ENCODE measurements at regions not wholly inside any gene's neighbourhood (a gene's known extent, or its start where the extent isn't known, plus 50 kb on each side); places are given as distances from the start of the nearest gene placed in this dataset.

DNA sequence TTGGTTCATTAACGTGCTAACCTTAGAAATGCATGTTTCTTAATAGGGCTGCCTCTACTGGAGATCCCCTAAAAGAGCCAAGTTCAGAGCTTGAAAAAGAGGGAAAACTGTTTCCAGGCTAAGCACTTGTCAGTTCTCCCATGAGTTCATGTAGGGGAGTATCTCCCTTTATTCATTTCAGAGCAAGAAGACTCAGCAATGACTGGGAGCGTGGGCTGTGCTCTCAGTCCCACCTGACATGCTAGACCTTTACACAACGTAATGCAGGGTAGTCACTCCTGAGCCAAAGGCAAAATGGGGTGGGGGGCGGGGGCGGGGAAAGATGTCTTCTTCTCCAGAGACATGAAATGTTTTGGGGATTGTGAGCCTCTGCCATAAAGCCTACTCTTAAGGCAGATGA lies 420.1 kb upstream of the MCTP2 start:
- H3K79me1 ChIP-seq (ENCODE audit: low read length): no peaks in the 10 kb centered on the region

DNA sequence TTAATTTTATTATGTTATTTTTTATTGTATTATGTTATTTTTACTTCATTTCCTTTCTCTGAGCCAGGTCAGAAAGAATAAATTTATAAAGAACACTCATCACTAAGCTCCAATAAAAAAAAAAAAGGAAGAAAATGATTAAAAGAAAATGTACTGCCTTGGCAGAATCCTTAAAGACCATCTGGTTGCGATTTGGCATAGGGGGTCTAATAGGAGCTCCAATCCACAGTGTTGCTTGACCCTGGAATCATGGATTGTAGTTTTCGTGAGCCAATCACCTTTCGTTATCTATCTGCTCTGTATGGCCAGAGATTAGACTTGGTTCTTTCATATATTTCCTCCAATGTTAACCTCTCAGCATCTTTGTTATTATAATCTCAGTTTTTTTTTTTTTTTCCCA lies 421.8 kb upstream of the MCTP2 start:
- no peak overlapping the region for H3K9ac ChIP-seq (ENCODE audit: low read length)
- no peak overlapping the region for H4K8ac ChIP-seq (ENCODE audit: low read depth, low read length)
- no peak overlapping the region for H3K27ac ChIP-seq (ENCODE audit: low read depth, low read length)

More for the DNA sequence above, 420.1 kb upstream of the MCTP2 start:
- DNase-seq: no peak
- Histone ChIP-seq H4K12ac (ENCODE audit: low read depth, low read length) (no peak overlapping the region), H3K4me1 (ENCODE audit: control insufficient read depth in 1 of 2, insufficient read depth in 2 of 2, low read length in 2 of 2) (no peaks in the 10 kb centered on the region), H3K9ac (ENCODE audit: low read length) (no peak overlapping the region), H2BK5ac (ENCODE audit: low read depth, low read length, poor library complexity) (no peak overlapping the region), H3K36me3 (ENCODE audit: control insufficient read depth in 1 of 2, insufficient read depth in 2 of 2, low read length in 2 of 2) (no peaks in the 10 kb centered on the region), H3K4ac (ENCODE audit: low read depth, low read length) (no peak overlapping the region), H3K4me3 (ENCODE audit: low read depth, low read length) (no peak overlapping the region), H3K27me3 (ENCODE audit: insufficient read depth, low read length) (no peaks in the 10 kb centered on the region), H3K9me3 (ENCODE audit: insufficient read depth, low read depth, low read length) (no peaks in the 10 kb centered on the region), H3K14ac (ENCODE audit: low read length) (no peak overlapping the region), H3K23ac (ENCODE audit: low read length) (no peak overlapping the region), H2BK120ac (ENCODE audit: insufficient read depth, low read length, poor library complexity) (no peak overlapping the region), H4K8ac (ENCODE audit: low read depth, low read length) (no peak overlapping the region), H2AK5ac (ENCODE audit: low read length) (no peak overlapping the region), H2AFZ (ENCODE audit: insufficient read depth, low read length, poor library complexity) (no peak overlapping the region), H3K4me2 (ENCODE audit: low read length) (no peak overlapping the region), H2BK12ac (ENCODE audit: low read length) (no peak overlapping the region), H3K18ac (ENCODE audit: low read length) (no peak overlapping the region), H4K91ac (ENCODE audit: low read depth, low read length) (no peak overlapping the region), H3K79me2 (ENCODE audit: control insufficient read depth, insufficient read depth, low read length, poor library complexity) (no peaks in the 10 kb centered on the region), H3K27ac (ENCODE audit: low read depth, low read length) (no peak overlapping the region)
- WGBS (ENCODE audit: extremely low coverage, insufficient coverage, insufficient read length): no CpG with 5 or more reads among the region's 5 CpGs

GRCh38 chr15:93803421-93804152 lies 427.8 kb upstream of the MCTP2 start:
- no CpG with 5 or more reads among the region's 31 CpGs for WGBS (ENCODE audit: extremely low coverage, insufficient coverage, insufficient read length)
- H2AK5ac ChIP-seq (ENCODE audit: low read length): no peak overlapping the region
- H3K9me3 ChIP-seq (ENCODE audit: insufficient read depth, low read depth, low read length): no peaks in the 10 kb centered on the region
- no peak overlapping the region for H4K8ac ChIP-seq (ENCODE audit: low read depth, low read length)
- no peak overlapping the region for H4K91ac ChIP-seq (ENCODE audit: low read depth, low read length)
- H4K12ac ChIP-seq (ENCODE audit: low read depth, low read length): no peak overlapping the region
- no peak overlapping the region for H3K14ac ChIP-seq (ENCODE audit: low read length)
- H3K79me2 ChIP-seq (ENCODE audit: control insufficient read depth, insufficient read depth, low read length, poor library complexity): no peaks in the 10 kb centered on the region
- no peaks in the 10 kb centered on the region for H3K4me1 ChIP-seq (ENCODE audit: control insufficient read depth in 1 of 2, insufficient read depth in 2 of 2, low read length in 2 of 2)
- no peak overlapping the region for H2AFZ ChIP-seq (ENCODE audit: insufficient read depth, low read length, poor library complexity)
- no peaks in the 10 kb centered on the region for H3K79me1 ChIP-seq (ENCODE audit: low read length)
- no peaks in the 10 kb centered on the region for H3K36me3 ChIP-seq (ENCODE audit: control insufficient read depth in 1 of 2, insufficient read depth in 2 of 2, low read length in 2 of 2)
- H3K4ac ChIP-seq (ENCODE audit: low read depth, low read length): no peak overlapping the region
- H3K9ac ChIP-seq (ENCODE audit: low read length): no peak overlapping the region
- H2BK5ac ChIP-seq (ENCODE audit: low read depth, low read length, poor library complexity): no peak overlapping the region
- no peaks in the 10 kb centered on the region for H3K27me3 ChIP-seq (ENCODE audit: insufficient read depth, low read length)
- no peak overlapping the region for H3K23ac ChIP-seq (ENCODE audit: low read length)
- peak in 1 of 2 donors; percentile 2 for DNase-seq
- no peak overlapping the region for H3K27ac ChIP-seq (ENCODE audit: low read depth, low read length)
- H2BK120ac ChIP-seq (ENCODE audit: insufficient read depth, low read length, poor library complexity): no peak overlapping the region
- no peak overlapping the region for H3K18ac ChIP-seq (ENCODE audit: low read length)
- H3K4me2 ChIP-seq (ENCODE audit: low read length): no peak overlapping the region
- no peak overlapping the region for H3K4me3 ChIP-seq (ENCODE audit: low read depth, low read length)
- H2BK12ac ChIP-seq (ENCODE audit: low read length): no peak overlapping the region

More for the DNA sequence above, 421.8 kb upstream of the MCTP2 start:
- Histone ChIP-seq H4K91ac (ENCODE audit: low read depth, low read length) (no peak overlapping the region), H3K4ac (ENCODE audit: low read depth, low read length) (no peak overlapping the region), H3K9me3 (ENCODE audit: insufficient read depth, low read depth, low read length) (no peaks in the 10 kb centered on the region), H3K18ac (ENCODE audit: low read length) (no peak overlapping the region), H3K36me3 (ENCODE audit: control insufficient read depth in 1 of 2, insufficient read depth in 2 of 2, low read length in 2 of 2) (no peaks in the 10 kb centered on the region), H3K4me3 (ENCODE audit: low read depth, low read length) (no peak overlapping the region), H3K23ac (ENCODE audit: low read length) (no peak overlapping the region), H3K4me2 (ENCODE audit: low read length) (no peak overlapping the region), H2BK12ac (ENCODE audit: low read length) (no peak overlapping the region), H2AFZ (ENCODE audit: insufficient read depth, low read length, poor library complexity) (no peak overlapping the region), H3K79me2 (ENCODE audit: control insufficient read depth, insufficient read depth, low read length, poor library complexity) (no peaks in the 10 kb centered on the region), H2BK5ac (ENCODE audit: low read depth, low read length, poor library complexity) (no peak overlapping the region), H3K4me1 (ENCODE audit: control insufficient read depth in 1 of 2, insufficient read depth in 2 of 2, low read length in 2 of 2) (no peaks in the 10 kb centered on the region), H2AK5ac (ENCODE audit: low read length) (no peak overlapping the region), H2BK120ac (ENCODE audit: insufficient read depth, low read length, poor library complexity) (no peak overlapping the region), H3K79me1 (ENCODE audit: low read length) (no peaks in the 10 kb centered on the region), H4K12ac (ENCODE audit: low read depth, low read length) (no peak overlapping the region), H3K27me3 (ENCODE audit: insufficient read depth, low read length) (no peaks in the 10 kb centered on the region), H3K14ac (ENCODE audit: low read length) (no peak overlapping the region)
- no peak for DNase-seq
- WGBS (ENCODE audit: extremely low coverage, insufficient coverage, insufficient read length): no CpG with 5 or more reads among the region's 3 CpGs

DNA sequence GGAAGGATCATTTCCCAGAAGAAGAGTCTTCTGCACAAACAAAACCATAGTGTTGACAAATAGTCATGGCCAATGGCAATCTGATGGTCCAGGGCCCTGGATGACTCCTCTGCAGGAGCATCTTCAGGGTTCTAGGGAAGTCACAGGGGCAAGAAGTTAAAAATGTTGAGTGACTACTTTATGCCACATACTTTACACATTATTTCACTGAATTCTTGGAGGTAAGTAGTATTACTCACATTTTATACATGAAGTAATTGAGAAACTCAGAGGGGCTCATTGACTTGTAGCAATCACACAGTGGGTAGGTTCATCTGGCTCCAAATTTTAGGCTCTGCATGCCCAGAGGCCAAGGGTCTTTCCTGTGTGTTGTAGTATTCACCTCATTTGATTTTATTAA lies 430.2 kb upstream of the MCTP2 start:
- H3K36me3 ChIP-seq (ENCODE audit: control insufficient read depth in 1 of 2, insufficient read depth in 2 of 2, low read length in 2 of 2): no peaks in the 10 kb centered on the region
- H3K79me2 ChIP-seq (ENCODE audit: control insufficient read depth, insufficient read depth, low read length, poor library complexity): no peaks in the 10 kb centered on the region
- no peak overlapping the region for H4K12ac ChIP-seq (ENCODE audit: low read depth, low read length)
- no peak overlapping the region for H3K18ac ChIP-seq (ENCODE audit: low read length)
- H2BK5ac ChIP-seq (ENCODE audit: low read depth, low read length, poor library complexity): no peak overlapping the region
- H3K23ac ChIP-seq (ENCODE audit: low read length): no peak overlapping the region
- H2AFZ ChIP-seq (ENCODE audit: insufficient read depth, low read length, poor library complexity): no peak overlapping the region
- H3K79me1 ChIP-seq (ENCODE audit: low read length): no peaks in the 10 kb centered on the region
- no peak overlapping the region for H4K8ac ChIP-seq (ENCODE audit: low read depth, low read length)
- no peak overlapping the region for H3K9ac ChIP-seq (ENCODE audit: low read length)
- H3K27ac ChIP-seq (ENCODE audit: low read depth, low read length): no peak overlapping the region
- no peak overlapping the region for H3K4ac ChIP-seq (ENCODE audit: low read depth, low read length)
- no peak overlapping the region for H3K4me3 ChIP-seq (ENCODE audit: low read depth, low read length)
- DNase-seq: peak; percentile 45 to 73
- no peaks in the 10 kb centered on the region for H3K9me3 ChIP-seq (ENCODE audit: insufficient read depth, low read depth, low read length)
- no peak overlapping the region for H2BK120ac ChIP-seq (ENCODE audit: insufficient read depth, low read length, poor library complexity)
- H3K14ac ChIP-seq (ENCODE audit: low read length): no peak overlapping the region
- H2AK5ac ChIP-seq (ENCODE audit: low read length): no peak overlapping the region
- no peaks in the 10 kb centered on the region for H3K4me1 ChIP-seq (ENCODE audit: control insufficient read depth in 1 of 2, insufficient read depth in 2 of 2, low read length in 2 of 2)
- no peak overlapping the region for H3K4me2 ChIP-seq (ENCODE audit: low read length)
- no peak overlapping the region for H2BK12ac ChIP-seq (ENCODE audit: low read length)
- H3K27me3 ChIP-seq (ENCODE audit: insufficient read depth, low read length): no peaks in the 10 kb centered on the region
- no peak overlapping the region for H4K91ac ChIP-seq (ENCODE audit: low read depth, low read length)

Measured in trophoblast cell (in vitro differentiated cells and primary cell).